ENCODE measurements at regions not wholly inside any gene's neighbourhood (a gene's known extent, or its start where the extent isn't known, plus 50 kb on each side); places are given as distances from the start of the nearest gene placed in this dataset.

GRCh38 chr18:40932862-40933261, 1022.2 kb upstream of the PIK3C3 start:
- no peak for DNase-seq

- no peak for DNase-seq
Observed at GRCh38 chr18:40930211-40930882, 1024.7 kb upstream of the PIK3C3 start.

GRCh38 chr18:40929399-40929798, 1025.6 kb upstream of the PIK3C3 start:
- no peak for DNase-seq

- no peak for DNase-seq
Observed at GRCh38 chr18:40926679-40927078, 1028.4 kb upstream of the PIK3C3 start.

- DNase-seq: no peak
Observed at GRCh38 chr18:40925071-40925541, 1029.9 kb upstream of the PIK3C3 start.

- no peak for DNase-seq
Observed at GRCh38 chr18:40921845-40922629, 1033.0 kb upstream of the PIK3C3 start.

GRCh38 chr18:40917056-40917455, 1038.0 kb upstream of the PIK3C3 start:
- DNase-seq: no peak

GRCh38 chr18:40915724-40916123, 1039.3 kb upstream of the PIK3C3 start:
- no peak for DNase-seq

- no peak for DNase-seq
Observed at GRCh38 chr18:40911582-40912254, 1043.3 kb upstream of the PIK3C3 start.

- no peak for DNase-seq
Observed at GRCh38 chr18:40911041-40911440, 1044.0 kb upstream of the PIK3C3 start.

- no peak for DNase-seq
Observed at GRCh38 chr18:40907842-40908241, 1047.2 kb upstream of the PIK3C3 start.

GRCh38 chr18:40904295-40904694, 1050.7 kb upstream of the PIK3C3 start:
- DNase-seq: no peak

GRCh38 chr18:40902436-40902835, 1052.6 kb upstream of the PIK3C3 start:
- no peak for DNase-seq

- DNase-seq: no peak
Observed at GRCh38 chr18:40897884-40898283, 1057.2 kb upstream of the PIK3C3 start.

GRCh38 chr18:40883271-40883670, 1071.8 kb upstream of the PIK3C3 start:
- no peak for DNase-seq

GRCh38 chr18:40882468-40882867, 1072.6 kb upstream of the PIK3C3 start:
- DNase-seq: no peak

- no peak for DNase-seq
Observed at GRCh38 chr18:40878371-40878770, 1076.7 kb upstream of the PIK3C3 start.

GRCh38 chr18:40877096-40877495, 1077.9 kb upstream of the PIK3C3 start:
- no peak for DNase-seq

- DNase-seq: no peak
Observed at GRCh38 chr18:40875101-40875615, 1079.9 kb upstream of the PIK3C3 start.

- no peak for DNase-seq
Observed at GRCh38 chr18:40874233-40874632, 1080.8 kb upstream of the PIK3C3 start.

- no peak for DNase-seq
Observed at GRCh38 chr18:40868110-40868858, 1086.8 kb upstream of the PIK3C3 start.

GRCh38 chr18:40867459-40867858, 1087.6 kb upstream of the PIK3C3 start:
- no peak for DNase-seq

GRCh38 chr18:40866968-40867367, 1088.1 kb upstream of the PIK3C3 start:
- DNase-seq: no peak
